SK-N-MC (cell line): ENCODE measurements at regions not wholly inside any gene's neighbourhood (a gene's known extent, or its start where the extent isn't known, plus 50 kb on each side); places are given as distances from the start of the nearest gene placed in this dataset.

Experiments
- EZH2 ChIP-seq: fragments of 200-600 bp; sonication (generic); IDR thresholded peaks from one replicate; pipeline ENCODE4 v1.6.1; 2017; ENCODE audit warnings: antibody characterized with exemption
- FOXP2 ChIP-seq: optimal IDR thresholded peaks from 2 replicates; pipeline ENCODE3; 2011; ENCODE audit warnings: mild to moderate bottlenecking, moderate library complexity; ENCODE audit not compliant: insufficient read depth; ENCODE audit errors: extremely low read length, control extremely low read depth
- POLR2AphosphoS5 ChIP-seq: IDR thresholded peaks from 2 replicates; pipeline ENCODE4 v1.6.1; 2012; ENCODE audit warnings: mild to moderate bottlenecking, low read depth, low read length, borderline replicate concordance

GRCh38 chr16:79388396-79388795 is 212.1 kb downstream of the MAF start:
- TF ChIP-seq FOXP2 (no peak), POLR2AphosphoS5 (no peak), EZH2 (no peak)
